Sigmoid colon (tissue), 4 donors: ENCODE measurements at regions not wholly inside any gene's neighbourhood (a gene's known extent, or its start where the extent isn't known, plus 50 kb on each side); places are given as distances from the start of the nearest gene placed in this dataset.

Experiments
- EP300 ChIP-seq, 4 donors: sonication (generic); formaldehyde crosslinking; IDR thresholded peaks; one replicate each; pipeline ENCODE4 v1.6.1; 2017; ENCODE audit warnings: antibody characterized with exemption in 4 of 4
- POLR2A ChIP-seq, 2 donors: fragments of 450-650 bp; IDR thresholded peaks; one replicate each; pipeline ENCODE4 v1.6.1; 2016; ENCODE audit warnings: antibody characterized with exemption in 2 of 2, mild to moderate bottlenecking in 2 of 2, moderate library complexity in 2 of 2
- POLR2AphosphoS5 ChIP-seq, 4 donors: sonication (generic); formaldehyde crosslinking; IDR thresholded peaks; one replicate each; pipeline ENCODE4 v1.6.1; 2017; ENCODE audit warnings: antibody characterized with exemption in 4 of 4
- TF ChIP-seq, protein P1 (sequence below), 4 experiments: fragments of 450-650 bp in 3 of 4; fragments of 200-600 bp in 1 of 4; IDR thresholded peaks; one replicate each; pipeline ENCODE4 v1.5.1; 2016 to 2019; ENCODE audit warnings: antibody characterized with exemption in 4 of 4, mild to moderate bottlenecking in 3 of 4, moderate library complexity in 2 of 4

DNA sequence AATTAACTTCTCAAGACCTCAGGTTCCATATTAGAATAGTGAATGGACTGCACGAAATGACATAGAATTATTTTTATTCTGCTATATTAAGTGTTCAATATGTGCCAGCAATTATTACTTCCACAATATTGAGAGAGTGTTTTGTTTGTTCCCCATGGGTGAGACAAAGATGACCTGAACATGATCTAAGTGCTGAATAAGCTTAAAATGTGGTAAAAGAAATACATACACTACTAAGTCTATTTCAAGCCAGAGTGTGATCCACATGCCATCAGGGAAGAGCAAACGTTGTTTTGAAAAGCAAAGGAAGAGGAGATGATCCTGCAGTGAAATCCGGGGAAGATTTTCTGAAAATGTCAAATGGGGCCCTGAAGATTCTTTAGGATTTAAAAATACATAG, 59.8 kb upstream of the RUNX1 start:
- TF ChIP-seq, protein P1, sequence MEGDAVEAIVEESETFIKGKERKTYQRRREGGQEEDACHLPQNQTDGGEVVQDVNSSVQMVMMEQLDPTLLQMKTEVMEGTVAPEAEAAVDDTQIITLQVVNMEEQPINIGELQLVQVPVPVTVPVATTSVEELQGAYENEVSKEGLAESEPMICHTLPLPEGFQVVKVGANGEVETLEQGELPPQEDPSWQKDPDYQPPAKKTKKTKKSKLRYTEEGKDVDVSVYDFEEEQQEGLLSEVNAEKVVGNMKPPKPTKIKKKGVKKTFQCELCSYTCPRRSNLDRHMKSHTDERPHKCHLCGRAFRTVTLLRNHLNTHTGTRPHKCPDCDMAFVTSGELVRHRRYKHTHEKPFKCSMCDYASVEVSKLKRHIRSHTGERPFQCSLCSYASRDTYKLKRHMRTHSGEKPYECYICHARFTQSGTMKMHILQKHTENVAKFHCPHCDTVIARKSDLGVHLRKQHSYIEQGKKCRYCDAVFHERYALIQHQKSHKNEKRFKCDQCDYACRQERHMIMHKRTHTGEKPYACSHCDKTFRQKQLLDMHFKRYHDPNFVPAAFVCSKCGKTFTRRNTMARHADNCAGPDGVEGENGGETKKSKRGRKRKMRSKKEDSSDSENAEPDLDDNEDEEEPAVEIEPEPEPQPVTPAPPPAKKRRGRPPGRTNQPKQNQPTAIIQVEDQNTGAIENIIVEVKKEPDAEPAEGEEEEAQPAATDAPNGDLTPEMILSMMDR (IDR thresholded peaks at IDR 0.05), result no peak
- no peak for TF ChIP-seq POLR2AphosphoS5 (IDR thresholded peaks at IDR 0.05)
- TF ChIP-seq EP300 (IDR thresholded peaks at IDR 0.05), result no peak
- TF ChIP-seq POLR2A (IDR thresholded peaks at IDR 0.05), result no peak
